HepG2 (cell line): ENCODE measurements at regions not wholly inside any gene's neighbourhood (a gene's known extent, or its start where the extent isn't known, plus 50 kb on each side); places are given as distances from the start of the nearest gene placed in this dataset.

ENCODE experiments used
- ATAC-seq: fragments of 200-7000 bp; cut with Tn5 transposase; 3 replicates; pipeline ENCODE4 v1.9.1; 2020; ENCODE audit warnings: mild to moderate bottlenecking, moderate library complexity
- BruUV-seq: library from RNA; stranded (reverse); fragments of 400-500 nt; replicated peaks from 2 replicates; lab custom pipeline; 2021; lab: Mats Ljungman, UMichigan
- CTCF ChIA-PET: fragments of 300-600 bp; formaldehyde crosslinking; extraction: SDS; loops from one replicate; lab custom pipeline; 2021; ENCODE audit warnings: low total read pairs, inconsistent platforms, low intra/inter-chr PET ratio; lab: Yijun Ruan, JAX
- POLR2A ChIA-PET: fragments of 350-600 bp; sonication (Branson Sonifier 250); formaldehyde crosslinking; loops from one replicate; lab custom pipeline; 2020; ENCODE audit warnings: antibody characterized with exemption, inconsistent platforms; lab: Yijun Ruan, JAX
- DNase-seq: peaks from one replicate; pipeline ENCODE4 v3.0.0-alpha.2; 2015; ENCODE audit warnings: low spot score
- FAIRE-seq: peaks from 3 replicates; lab custom pipeline; 2011; peaks lifted over from hg19 to GRCh38; lab: Jason Lieb, UNC
- H2AFZ ChIP-seq: one replicate; pipeline ENCODE4 v1.6.1; 2011; ENCODE audit warnings: low read length, inconsistent platforms
- H3K27ac ChIP-seq: fragments of 300-600 bp; 3 replicates; pipeline ENCODE4 v1.8.0; 2011; ENCODE audit warnings: mixed run types, mild to moderate bottlenecking, mixed read lengths, low read length, inconsistent platforms; ENCODE audit not compliant: insufficient read depth; ENCODE audit errors: extremely low read length
- H3K27me3 ChIP-seq, 2 experiments: fragments of 200-600 bp in 1 of 2; 2 replicates in 1 of 2; 3 replicates in 1 of 2; pipeline versions ENCODE4 v1.6.0 to v1.8.0; 2011; ENCODE audit warnings: low read length in 2 of 2, mild to moderate bottlenecking in 2 of 2, moderate library complexity in 2 of 2, inconsistent platforms in 1 of 2; ENCODE audit not compliant: insufficient read depth in 2 of 2, control insufficient read depth in 1 of 2
- H3K36me3 ChIP-seq, 2 experiments: fragments of 200-600 bp in 1 of 2; replicated peaks in 1 of 2; 2 replicates in 1 of 2; 3 replicates in 1 of 2; pipeline versions ENCODE4 v1.5.1 to v1.8.0; 2011; ENCODE audit warnings: low read length in 2 of 2, inconsistent platforms in 1 of 2; ENCODE audit not compliant: insufficient read depth in 2 of 2, control insufficient read depth in 1 of 2
- H3K4me1 ChIP-seq: 2 replicates; pipeline ENCODE4 v1.5.1; 2012; ENCODE audit warnings: low read length, inconsistent platforms; ENCODE audit not compliant: insufficient read depth
- H3K4me2 ChIP-seq: 2 replicates; pipeline ENCODE4 v1.6.0; 2011; ENCODE audit warnings: low read depth, low read length, inconsistent platforms
- H3K4me3 ChIP-seq, 3 experiments: fragments of 200-600 bp in 1 of 3; sonication (generic), shearing (Covaris generic) in 1 of 3; replicated peaks in 1 of 3; 2 replicates each; pipeline ENCODE4 v1.5.1; 2011 to 2016; ENCODE audit warnings: low read length in 3 of 3, inconsistent platforms in 2 of 3, low read depth in 2 of 3, mild to moderate bottlenecking in 2 of 3, control low read depth in 1 of 3, mixed read lengths in 1 of 3; ENCODE audit not compliant: insufficient read depth in 1 of 3
- H3K79me2 ChIP-seq: one replicate; pipeline ENCODE4 v1.6.1; 2011; ENCODE audit warnings: low read length, inconsistent platforms; ENCODE audit not compliant: insufficient read depth
- H3K9ac ChIP-seq: 2 replicates; pipeline ENCODE4 v1.6.0; 2011; ENCODE audit warnings: mild to moderate bottlenecking, low read depth, low read length, inconsistent platforms; ENCODE audit not compliant: insufficient read depth
- H3K9me3 ChIP-seq: 2 replicates; pipeline ENCODE4 v1.5.1; 2012; ENCODE audit warnings: mild to moderate bottlenecking, low read length
- H4K20me1 ChIP-seq: 2 replicates; pipeline ENCODE4 v1.6.0; 2011; ENCODE audit warnings: inconsistent platforms, mild to moderate bottlenecking, low read length, moderate library complexity; ENCODE audit not compliant: insufficient read depth
- ZNF10 ChIP-seq: sonication (generic); formaldehyde crosslinking; IDR thresholded peaks from 2 replicates; pipeline ENCODE4 v1.4.0; 2020; ENCODE audit warnings: mild to moderate bottlenecking, low read depth, missing genetic modification reagents, borderline replicate concordance
- WGBS: methylation state at CpG from one replicate; pipeline ENCODE4 v1.1.6; 2017; ENCODE audit warnings: low lambda C conversion rate; 5-methylcytosine and 5-hydroxymethylcytosine counted together
- in situ Hi-C: cut with HindIII; loops from 2 replicates; pipeline ENCODE4 v1.10.0; 2017; ENCODE audit warnings: low pct_unique_long_range_greater_than_20kb; ENCODE audit not compliant: extremely low pct_ligation_motif_present
- intact Hi-C: fragments of 100-400 bp; cut with micrococcal nuclease; formaldehyde crosslinking; loops from one replicate; pipeline ENCODE4 v1.10.0; 2022; ENCODE audit not compliant: unreplicated experiment
- TF ChIP-seq, protein P1 (sequence below): sonication (generic); formaldehyde crosslinking; IDR thresholded peaks from one replicate; pipeline ENCODE4 v1.5.1; 2020; ENCODE audit warnings: mild to moderate bottlenecking, missing genetic modification reagents; ENCODE audit errors: not compliant biosample characterization

DNA sequence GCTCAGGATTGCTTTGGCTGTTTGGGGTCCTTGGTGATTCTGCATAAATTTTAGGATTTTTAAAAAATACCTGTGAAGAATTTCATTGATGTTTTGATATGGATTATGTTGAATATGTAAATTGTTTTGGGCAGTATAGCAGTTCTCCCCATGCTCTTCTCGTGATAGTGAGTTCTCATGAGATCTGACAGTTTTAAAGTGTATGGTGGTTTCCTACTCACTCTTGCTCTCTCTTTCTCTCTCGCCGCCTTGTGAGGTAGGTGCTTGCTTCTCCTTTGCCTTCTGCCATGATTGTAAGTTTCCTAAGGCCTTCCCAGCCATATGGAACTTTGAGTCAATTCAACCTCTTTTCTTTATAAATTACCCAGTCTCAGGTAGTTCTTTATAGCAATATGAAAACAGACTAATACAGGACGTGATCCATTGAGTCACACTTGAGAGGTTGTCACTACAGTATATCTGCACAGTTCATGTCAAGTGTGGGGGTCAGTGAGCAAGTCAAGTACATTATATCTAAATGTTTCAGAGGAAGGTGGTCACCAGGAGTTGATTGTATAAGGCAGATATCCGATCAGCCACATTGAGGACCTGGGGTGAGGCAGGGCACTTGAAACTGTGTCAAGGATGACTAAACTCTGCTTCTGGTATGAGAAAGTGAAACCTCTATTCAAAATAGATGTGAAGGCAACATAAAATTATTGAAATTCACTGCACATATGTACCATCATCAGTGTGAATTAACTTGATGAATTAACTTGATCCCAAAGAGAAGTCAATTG is 70.7 kb upstream of the CCDC179 start (continued):
- TF ChIP-seq, protein P1, sequence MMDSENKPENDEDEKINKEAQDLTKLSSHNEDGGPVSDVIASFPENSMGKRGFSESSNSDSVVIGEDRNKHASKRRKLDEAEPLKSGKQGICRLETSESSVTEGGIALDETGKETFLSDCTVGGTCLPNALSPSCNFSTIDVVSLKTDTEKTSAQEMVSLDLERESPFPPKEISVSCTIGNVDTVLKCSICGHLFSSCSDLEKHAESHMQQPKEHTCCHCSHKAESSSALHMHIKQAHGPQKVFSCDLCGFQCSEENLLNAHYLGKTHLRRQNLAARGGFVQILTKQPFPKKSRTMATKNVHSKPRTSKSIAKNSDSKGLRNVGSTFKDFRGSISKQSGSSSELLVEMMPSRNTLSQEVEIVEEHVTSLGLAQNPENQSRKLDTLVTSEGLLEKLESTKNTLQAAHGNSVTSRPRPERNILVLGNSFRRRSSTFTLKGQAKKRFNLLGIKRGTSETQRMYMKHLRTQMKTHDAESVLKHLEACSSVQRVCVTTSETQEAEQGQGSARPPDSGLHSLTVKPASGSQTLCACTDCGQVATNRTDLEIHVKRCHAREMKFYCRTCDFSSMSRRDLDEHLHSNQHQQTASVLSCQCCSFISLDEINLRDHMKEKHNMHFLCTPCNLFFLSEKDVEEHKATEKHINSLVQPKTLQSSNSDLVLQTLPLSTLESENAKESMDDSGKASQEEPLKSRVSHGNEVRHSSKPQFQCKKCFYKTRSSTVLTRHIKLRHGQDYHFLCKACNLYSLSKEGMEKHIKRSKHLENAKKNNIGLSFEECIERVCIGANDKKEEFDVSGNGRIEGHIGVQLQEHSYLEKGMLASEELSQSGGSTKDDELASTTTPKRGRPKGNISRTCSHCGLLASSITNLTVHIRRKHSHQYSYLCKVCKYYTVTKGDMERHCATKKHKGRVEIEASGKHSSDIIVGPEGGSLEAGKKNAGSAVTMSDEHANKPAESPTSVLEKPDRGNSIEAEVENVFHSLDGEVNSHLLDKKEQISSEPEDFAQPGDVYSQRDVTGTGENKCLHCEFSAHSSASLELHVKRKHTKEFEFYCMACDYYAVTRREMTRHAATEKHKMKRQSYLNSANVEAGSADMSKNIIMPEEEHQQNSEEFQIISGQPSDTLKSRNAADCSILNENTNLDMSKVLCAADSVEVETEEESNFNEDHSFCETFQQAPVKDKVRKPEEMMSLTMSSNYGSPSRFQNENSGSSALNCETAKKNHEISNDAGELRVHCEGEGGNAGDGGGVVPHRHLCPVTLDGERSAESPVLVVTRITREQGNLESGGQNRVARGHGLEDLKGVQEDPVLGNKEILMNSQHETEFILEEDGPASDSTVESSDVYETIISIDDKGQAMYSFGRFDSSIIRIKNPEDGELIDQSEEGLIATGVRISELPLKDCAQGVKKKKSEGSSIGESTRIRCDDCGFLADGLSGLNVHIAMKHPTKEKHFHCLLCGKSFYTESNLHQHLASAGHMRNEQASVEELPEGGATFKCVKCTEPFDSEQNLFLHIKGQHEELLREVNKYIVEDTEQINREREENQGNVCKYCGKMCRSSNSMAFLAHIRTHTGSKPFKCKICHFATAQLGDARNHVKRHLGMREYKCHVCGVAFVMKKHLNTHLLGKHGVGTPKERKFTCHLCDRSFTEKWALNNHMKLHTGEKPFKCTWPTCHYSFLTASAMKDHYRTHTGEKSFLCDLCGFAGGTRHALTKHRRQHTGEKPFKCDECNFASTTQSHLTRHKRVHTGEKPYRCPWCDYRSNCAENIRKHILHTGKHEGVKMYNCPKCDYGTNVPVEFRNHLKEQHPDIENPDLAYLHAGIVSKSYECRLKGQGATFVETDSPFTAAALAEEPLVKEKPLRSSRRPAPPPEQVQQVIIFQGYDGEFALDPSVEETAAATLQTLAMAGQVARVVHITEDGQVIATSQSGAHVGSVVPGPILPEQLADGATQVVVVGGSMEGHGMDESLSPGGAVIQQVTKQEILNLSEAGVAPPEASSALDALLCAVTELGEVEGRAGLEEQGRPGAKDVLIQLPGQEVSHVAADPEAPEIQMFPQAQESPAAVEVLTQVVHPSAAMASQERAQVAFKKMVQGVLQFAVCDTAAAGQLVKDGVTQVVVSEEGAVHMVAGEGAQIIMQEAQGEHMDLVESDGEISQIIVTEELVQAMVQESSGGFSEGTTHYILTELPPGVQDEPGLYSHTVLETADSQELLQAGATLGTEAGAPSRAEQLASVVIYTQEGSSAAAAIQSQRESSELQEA, result no peak

DNA sequence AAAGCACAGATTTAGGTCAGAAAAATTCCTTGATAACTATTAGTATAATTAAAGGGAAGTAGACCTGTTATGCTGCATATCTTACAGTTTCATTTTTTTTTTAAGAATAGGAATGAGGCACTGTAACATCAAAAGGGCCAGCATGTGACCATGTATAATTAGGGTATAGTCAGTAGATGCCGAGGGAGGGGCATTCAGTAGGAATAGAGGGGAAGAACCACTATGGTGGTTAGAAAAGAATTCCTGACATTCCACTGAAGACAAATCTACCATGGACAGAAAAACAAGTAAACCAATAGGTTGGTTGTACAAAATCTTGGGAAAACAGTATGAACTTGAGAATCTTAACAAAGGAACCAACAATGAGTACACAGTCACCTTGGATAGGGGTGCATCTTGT is 78.4 kb upstream of the CCDC179 start:
- intact Hi-C loops (no loop called here), in situ Hi-C loops (no loop called here)
- Histone ChIP-seq H3K36me3 (no peaks in the 10 kb centered on the region), H3K9me3 (peaks cover 5% of the 10 kb centered on the region; the same call in 1 of the 2 replicates), H3K4me1 (no peaks in the 10 kb centered on the region), H4K20me1 (no peaks in the 10 kb centered on the region), H3K9ac (no peak overlapping the region), H3K79me2 (no peaks in the 10 kb centered on the region), H3K27me3 (no peaks in the 10 kb centered on the region), H2AFZ (no peak overlapping the region), H3K4me2 (no peak overlapping the region), H3K27ac (no peak overlapping the region), H3K4me3 (no peak overlapping the region)
- ChIA-PET CTCF (no interaction called here), POLR2A (no interaction called here)
- no TSS peak for BruUV-seq
- FAIRE-seq (no peak), ATAC-seq (no peak)
- 3% methylated on average over 1 of the region's 1 CpG for WGBS
- TF ChIP-seq ZNF10 (CRISPR knock-in tag), result no peak
- TF ChIP-seq, all 625 proteins: peak for 0
- no peak for DNase-seq
